Astrocyte of the cerebellum (primary cell): ENCODE measurements at regions not wholly inside any gene's neighbourhood (a gene's known extent, or its start where the extent isn't known, plus 50 kb on each side); places are given as distances from the start of the nearest gene placed in this dataset.

Source experiments
- DNase-seq: peaks from one replicate; pipeline ENCODE4 v3.0.0-alpha.2; 2011; ENCODE audit warnings: low read depth
- H3K4me3 ChIP-seq: 2 replicates; pipeline ENCODE4 v1.5.1; 2011; ENCODE audit warnings: mild to moderate bottlenecking, low read depth, low read length, moderate library complexity
- CTCF ChIP-seq: IDR thresholded peaks from 2 replicates; pipeline ENCODE4 v1.5.1; 2012; ENCODE audit warnings: low read length, low read depth, moderate library complexity, mild to moderate bottlenecking; ENCODE audit errors: missing control alignments
- in situ Hi-C: cut with HindIII; loops from 2 replicates; pipeline ENCODE4 v1.10.0; 2017; ENCODE audit warnings: low sequenced_read_pairs

- no peak overlapping the region for H3K4me3 ChIP-seq
- TF ChIP-seq CTCF: no peak
- no peak for DNase-seq
- in situ Hi-C loops: no loop called here
These were observed 304.1 kb downstream of the ZNF621 start for GRCh38 chr3:40828741-40829415.

GRCh38 chr3:40829876-40830275, 305.1 kb downstream of the ZNF621 start:
- no peak for DNase-seq
- TF ChIP-seq CTCF: no peak
- in situ Hi-C loops: no loop called here
- H3K4me3 ChIP-seq: no peak overlapping the region

GRCh38 chr3:40837300-40837699, 312.5 kb downstream of the ZNF621 start:
- no peak for DNase-seq
- H3K4me3 ChIP-seq: no peak overlapping the region
- in situ Hi-C loops: no loop called here
- no peak for TF ChIP-seq CTCF

- TF ChIP-seq CTCF: no peak
- DNase-seq: no peak
- H3K4me3 ChIP-seq: no peak overlapping the region
- in situ Hi-C loops: no loop called here
These were observed 316.4 kb downstream of the ZNF621 start for GRCh38 chr3:40841131-40841530.

- TF ChIP-seq CTCF: no peak
- in situ Hi-C loops: no loop called here
- no peak overlapping the region for H3K4me3 ChIP-seq
These were observed 316.9 kb downstream of the ZNF621 start for GRCh38 chr3:40841570-40842109.

GRCh38 chr3:40842714-40843113, 318.0 kb downstream of the ZNF621 start:
- no peak overlapping the region for H3K4me3 ChIP-seq
- TF ChIP-seq CTCF: no peak
- no peak for DNase-seq
- in situ Hi-C loops: no loop called here

More at GRCh38 chr3:40841570-40842109, 316.9 kb downstream of the ZNF621 start:
- DNase-seq: no peak
